ENCODE measurements at regions not wholly inside any gene's neighbourhood (a gene's known extent, or its start where the extent isn't known, plus 50 kb on each side); places are given as distances from the start of the nearest gene placed in this dataset.

DNA sequence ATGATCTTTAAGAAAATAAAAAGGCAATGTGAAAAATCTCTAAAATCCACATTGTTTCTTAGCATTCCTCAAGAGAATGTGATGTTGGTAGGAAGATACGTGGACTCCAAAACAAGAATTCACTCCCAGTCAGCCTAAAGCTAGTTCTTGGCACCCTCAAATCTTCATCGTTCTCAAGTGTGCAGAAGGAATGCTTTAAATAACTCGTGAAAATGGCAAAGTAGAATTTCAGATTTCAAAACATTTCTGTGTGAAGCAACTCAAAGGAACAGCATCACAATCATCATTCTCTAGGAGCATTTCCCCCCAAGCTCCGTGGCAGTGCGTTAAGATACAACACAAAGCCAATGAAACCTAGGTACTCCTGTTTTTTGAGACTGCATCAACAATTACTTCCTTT lies 185.1 kb upstream of the DMAC1 start:
- DNase-seq (ENCODE audit: low read depth in 4 of 4, low spot score in 1 of 4): no peak

DNA sequence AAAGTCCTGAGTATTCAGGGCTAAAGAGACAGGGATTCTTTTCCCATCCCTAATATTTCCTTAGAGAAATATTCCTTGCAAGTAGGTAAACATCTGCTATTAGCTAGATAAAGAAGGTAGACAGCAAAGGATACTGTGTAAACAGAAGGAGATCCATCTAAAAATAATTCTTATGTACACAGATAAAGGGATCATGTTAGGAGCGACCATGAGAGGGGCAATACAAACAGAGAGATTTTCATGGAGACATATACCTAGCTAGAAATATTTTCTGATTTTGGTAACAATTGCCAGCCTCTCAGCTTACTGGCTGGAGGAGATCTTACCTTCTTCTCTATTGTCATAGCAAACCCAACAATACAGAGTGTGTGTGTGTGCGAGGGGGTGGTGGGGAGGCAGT lies 184.6 kb upstream of the DMAC1 start:
- DNase-seq (ENCODE audit: low read depth in 4 of 4, low spot score in 1 of 4): no peak

DNA sequence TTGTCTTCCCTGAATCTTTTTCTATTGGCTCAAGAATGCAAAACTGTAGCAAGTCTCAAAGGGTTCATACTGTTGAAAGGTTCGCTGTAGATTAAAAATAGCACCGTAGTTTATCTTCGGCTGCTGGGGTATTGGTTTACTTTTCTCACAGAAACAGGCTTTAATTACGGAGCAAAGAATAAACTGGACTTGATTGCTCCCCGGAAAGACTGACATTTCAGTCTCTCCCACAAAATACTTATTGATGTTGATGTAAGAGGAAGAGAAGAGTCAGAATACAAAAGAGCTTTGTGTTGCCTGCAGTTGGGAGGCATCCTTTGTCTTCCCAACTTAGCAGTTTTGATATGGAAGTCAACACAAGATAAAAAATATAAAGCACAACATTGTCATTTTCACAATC lies 183.9 kb upstream of the DMAC1 start:
- no peak for DNase-seq (ENCODE audit: low read depth in 4 of 4, low spot score in 1 of 4)

DNA sequence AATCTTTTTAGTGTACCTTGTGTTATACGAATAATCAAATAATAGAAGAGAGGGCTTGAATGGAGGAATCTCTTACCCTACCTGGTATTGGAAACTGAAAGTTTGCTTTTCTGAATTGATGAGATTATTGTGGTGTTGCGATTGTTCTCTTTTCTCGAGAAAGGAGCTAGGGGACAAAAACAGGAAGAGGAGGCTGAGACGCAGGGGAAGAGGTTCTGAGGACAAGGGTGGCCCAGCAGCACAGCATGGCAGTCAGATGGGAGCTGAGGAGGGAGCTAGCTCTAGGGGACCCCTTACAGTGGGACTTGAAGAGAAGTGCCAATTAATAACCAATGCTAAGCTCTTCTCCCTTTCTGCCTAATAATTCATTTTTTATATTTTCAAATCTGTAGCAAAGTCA lies 183.3 kb upstream of the DMAC1 start:
- DNase-seq (ENCODE audit: low read depth in 4 of 4, low spot score in 1 of 4): no peak

DNA sequence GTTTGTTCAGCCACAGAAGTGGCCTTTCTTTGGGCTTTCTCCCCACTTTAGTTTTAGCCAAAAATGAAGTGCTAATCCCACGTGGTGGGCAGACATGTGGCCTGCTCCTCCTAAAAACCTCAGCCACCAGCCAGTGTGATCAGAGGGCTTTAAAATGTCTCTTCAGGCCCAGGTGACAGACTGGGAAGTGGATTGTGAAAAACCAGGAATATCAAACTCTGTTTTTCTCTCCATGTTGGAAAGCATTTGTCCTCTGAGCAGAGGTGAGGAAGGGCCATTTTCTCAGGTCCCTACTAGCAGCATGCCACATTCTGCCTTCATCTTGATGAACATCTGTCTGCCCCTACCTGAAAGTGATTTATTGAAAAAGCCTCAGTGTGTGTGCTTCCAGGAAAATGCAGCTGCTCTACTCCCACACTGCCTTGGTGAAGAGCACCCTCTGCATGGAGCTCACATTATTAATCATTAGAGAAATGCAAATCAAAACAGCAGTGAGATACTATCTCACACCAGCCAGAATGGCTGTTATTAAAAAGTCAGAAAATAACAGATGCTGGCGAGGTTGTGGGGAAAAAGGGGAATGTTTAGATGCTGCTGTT lies 181.2 kb upstream of the DMAC1 start:
- DNase-seq (ENCODE audit: low read depth in 4 of 4, low spot score in 1 of 4): no peak

DNA sequence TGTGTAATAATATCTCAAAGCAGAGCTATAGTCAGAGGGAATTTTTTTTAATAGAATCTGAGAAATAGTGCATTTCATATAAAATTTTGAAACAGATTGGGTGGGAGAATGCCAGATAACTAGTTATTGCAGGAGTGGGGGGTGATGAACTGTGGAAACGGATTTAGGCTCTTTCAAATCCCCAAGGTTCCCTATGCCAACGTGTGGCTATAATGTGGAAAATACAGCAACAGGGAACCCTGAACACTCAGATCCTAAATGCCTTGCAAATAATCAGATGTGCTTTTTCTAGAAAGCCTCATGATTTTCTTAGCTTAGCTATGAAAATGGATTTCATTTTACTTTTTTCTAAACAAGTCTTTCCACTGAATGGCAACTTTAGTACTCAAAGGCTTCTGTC lies 180.5 kb upstream of the DMAC1 start:
- DNase-seq (ENCODE audit: low read depth in 4 of 4, low spot score in 1 of 4): no peak

DNA sequence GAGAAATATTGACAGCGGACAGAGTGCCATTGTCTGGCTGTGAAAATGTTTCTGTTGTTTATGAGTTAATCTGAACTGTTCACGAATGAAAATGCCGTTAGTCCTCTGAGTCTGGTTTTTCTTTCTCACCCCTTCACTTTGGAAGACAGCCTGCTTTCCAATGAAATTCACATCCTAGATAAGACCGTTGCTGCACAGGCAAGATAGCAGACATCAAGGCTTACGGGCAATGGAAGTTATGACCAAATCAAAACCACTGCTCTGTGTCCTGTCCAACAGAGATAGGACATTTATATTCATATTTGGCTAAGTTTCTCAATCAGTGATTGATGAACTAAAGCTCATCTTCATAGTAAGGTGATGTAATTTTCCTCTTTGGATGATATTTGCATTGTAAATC lies 180.0 kb upstream of the DMAC1 start:
- DNase-seq (ENCODE audit: low read depth in 4 of 4, low spot score in 1 of 4): no peak

DNA sequence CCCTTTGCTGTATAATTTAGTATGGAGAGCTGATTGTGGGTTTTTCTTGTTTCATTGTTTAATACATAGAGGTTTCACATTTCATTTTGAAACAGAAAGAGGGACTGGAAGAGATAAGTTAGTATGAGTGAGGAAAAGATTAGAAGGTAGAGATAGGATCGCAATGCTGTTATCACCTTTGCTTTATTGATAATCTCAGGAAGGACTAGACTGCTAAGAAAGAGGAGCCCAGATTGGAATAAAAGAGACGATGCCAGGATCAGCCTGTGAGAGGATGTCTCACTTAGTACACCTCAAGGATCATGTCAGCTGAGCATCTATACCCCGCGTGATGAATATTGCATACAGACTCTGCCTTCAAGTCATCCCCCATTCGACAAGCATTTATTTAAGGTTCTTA lies 178.0 kb upstream of the DMAC1 start:
- no peak for DNase-seq (ENCODE audit: low read depth in 4 of 4, low spot score in 1 of 4)

DNA sequence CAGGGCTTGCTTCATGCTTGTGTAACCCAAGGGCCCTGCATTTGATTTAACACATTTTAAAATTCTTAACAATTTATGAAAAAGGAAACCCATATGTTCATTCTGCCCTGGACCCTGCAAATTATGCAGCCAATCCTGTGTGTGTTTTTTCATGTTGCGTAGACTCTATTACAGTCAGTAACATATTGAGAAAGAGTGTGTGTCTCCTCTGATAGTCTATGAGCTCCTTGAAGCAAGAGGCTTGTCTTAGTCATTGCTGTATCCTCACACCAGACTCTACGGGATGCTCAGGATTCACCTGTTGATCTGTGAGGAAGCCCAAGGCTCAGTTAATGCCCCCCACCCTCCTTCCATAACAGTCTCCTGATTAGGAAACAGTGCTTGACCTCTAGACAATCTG lies 177.3 kb upstream of the DMAC1 start:
- no peak for DNase-seq (ENCODE audit: low read depth in 4 of 4, low spot score in 1 of 4)

DNA sequence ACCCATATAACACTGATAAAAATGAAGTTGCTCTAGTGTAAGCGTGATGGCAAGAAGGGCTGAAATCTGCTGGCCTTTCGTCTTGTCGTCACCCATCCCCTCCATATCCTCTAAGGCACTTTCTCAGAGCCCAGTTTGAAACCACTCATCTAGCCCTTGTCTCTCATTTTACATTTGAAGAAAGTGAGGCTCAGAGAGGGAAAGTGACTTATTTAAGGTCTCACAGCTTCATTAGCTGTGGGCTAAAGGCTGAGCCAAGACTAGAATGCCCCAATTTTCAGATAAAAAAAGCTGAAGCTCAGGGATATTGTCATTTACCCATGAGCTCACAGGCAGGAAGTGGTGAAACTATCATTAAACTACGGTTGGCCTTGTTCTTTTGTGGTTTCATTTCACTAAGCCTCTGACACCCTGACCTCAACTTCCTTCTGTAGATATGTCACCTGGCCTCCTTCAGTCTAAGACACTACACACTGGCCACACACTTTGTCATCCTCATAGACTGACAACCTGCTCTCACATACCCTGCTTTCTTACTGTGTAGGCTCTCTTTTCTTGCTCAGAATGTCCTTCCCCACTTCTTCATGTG lies 176.7 kb upstream of the DMAC1 start:
- DNase-seq (ENCODE audit: low read depth in 4 of 4, low spot score in 1 of 4): peak in 3 of 4 experiments; percentile 15 to 24 (median 16)

DNA sequence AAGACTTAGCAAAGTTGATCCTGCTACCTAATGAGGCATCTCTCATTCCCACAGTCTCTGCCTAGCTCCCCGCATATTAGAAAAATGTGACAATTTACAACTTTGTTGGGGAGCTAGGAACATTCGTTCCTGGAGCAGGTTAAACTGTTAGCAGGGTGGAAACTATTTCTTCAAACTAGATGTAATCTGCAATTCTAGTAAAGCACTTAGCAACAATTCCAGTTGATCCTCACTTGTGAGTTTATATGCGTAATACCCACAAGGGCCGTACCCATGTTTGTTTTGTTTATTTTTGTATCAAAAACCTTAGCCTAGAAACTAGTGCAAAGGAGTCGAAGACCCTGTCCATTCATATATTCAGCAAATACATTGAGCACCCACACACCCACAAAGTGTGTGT lies 175.8 kb upstream of the DMAC1 start:
- DNase-seq (ENCODE audit: low read depth in 4 of 4, low spot score in 1 of 4): no peak

DNA sequence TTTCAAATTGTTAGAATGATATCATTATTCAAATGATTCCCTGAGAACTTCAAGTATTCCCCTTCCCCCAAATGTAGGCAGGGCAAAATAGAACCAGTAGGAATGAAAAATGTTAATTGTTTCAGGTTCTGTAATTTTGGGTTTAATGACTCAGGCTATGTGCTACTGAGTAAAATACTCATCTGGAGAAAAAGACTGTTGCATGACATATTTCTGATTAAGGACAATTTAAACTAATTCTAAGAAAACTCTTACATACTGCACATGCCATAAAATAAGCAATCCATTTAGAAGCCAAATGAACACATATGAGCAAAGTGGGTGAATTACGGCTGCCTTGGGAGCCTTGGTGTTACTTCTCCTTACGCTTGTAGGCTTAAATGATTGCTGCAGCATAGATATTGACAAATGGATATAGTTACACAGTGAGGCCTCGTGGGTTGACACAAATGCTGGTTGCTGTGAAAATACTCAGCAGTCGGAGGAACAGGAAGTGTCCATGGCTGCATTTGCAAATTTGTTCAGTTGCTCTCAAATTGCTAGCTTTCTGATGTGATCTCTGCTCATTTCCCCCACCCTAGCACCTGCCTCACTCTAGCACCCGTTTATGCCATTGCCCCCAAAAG lies 174.9 kb upstream of the DMAC1 start:
- no peak for DNase-seq (ENCODE audit: low read depth in 4 of 4, low spot score in 1 of 4)

DNA sequence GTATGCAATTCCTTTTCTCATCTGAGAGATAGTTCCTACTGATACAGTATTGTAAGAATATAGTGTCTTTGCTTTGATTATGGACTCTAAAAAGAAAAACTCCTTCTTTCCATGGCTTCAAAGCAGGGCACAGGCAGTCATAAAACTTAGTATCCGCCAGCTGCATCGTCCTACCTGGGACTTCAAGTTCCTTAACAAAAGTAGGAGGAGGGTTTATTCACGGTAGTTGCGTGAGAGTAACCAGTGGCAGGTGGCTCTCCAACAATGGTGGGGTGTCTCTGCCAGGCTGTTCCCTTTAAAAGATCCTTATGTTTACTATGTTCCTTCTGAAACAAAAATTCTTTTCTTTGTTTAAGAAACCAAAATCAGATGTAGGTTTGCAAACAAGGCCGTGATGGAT lies 173.5 kb upstream of the DMAC1 start:
- DNase-seq (ENCODE audit: low read depth in 4 of 4, low spot score in 1 of 4): no peak

DNA sequence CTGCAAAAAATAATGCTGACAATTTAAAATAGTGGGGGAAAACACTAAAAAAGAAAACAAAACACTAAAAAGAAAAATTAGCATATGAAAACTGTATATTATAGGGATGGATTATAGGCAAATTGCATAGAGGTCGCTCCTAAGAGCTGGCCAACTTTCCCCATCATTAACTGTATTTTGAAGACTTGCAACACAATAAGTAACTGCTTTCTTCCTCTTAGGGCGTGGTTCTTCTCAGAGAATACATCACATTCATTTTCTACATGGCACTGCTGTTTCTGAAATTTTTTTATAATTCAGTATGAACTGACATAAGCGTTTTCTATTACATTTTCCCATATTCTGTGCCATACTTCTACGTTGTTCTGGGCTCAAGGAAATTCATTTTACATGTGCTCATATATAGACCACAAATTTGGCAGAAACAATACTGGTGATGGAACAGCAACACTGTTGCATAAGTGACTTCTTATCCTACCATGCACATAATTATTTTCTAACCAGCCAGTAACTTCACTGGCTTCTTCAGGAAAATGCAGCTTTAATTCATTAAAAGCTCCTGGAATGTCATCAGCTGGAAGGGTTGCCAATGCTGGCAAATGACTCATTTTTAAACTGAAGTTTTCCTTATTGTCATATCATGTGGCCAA lies 171.2 kb upstream of the DMAC1 start:
- no peak for DNase-seq (ENCODE audit: low read depth in 4 of 4, low spot score in 1 of 4)

DNA sequence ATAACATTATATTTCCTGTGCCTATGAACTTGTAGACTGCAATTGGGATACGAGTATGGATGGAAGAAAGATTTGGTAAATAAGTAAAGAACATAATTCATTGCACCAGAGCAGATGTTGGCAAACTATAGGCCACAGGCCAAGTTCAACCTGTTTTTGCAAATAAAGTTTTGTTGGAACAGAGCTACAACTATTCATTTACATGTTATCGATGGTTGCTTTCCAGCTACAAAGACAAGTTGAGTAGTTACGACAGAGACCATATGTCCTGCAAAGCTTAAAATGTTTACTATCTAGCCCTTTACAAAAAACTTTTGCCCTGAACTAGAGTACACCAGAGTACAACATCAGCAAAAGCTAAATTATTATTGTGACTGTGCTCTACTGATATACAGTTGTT lies 169.1 kb upstream of the DMAC1 start:
- DNase-seq (ENCODE audit: low read depth in 4 of 4, low spot score in 1 of 4): no peak

DNA sequence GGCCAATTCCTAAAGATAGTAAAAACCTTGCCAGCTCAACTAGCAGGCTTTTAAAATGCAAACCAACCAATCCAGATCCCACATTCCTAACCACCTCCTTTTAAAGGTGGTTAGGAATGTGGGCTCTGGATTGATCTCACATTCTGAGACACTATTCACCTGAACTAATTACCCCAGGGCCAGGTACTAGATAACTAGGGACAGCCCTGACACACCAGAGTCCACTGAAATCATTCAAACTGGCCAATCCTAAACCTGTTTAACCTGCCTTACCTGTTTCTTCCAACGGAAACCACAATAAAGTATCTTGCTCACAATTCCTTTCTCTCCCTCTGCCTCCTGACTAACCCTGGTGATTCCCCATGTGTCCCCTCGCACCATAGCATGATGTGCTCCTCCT lies 168.3 kb upstream of the DMAC1 start:
- no peak for DNase-seq (ENCODE audit: low read depth in 4 of 4, low spot score in 1 of 4)

DNA sequence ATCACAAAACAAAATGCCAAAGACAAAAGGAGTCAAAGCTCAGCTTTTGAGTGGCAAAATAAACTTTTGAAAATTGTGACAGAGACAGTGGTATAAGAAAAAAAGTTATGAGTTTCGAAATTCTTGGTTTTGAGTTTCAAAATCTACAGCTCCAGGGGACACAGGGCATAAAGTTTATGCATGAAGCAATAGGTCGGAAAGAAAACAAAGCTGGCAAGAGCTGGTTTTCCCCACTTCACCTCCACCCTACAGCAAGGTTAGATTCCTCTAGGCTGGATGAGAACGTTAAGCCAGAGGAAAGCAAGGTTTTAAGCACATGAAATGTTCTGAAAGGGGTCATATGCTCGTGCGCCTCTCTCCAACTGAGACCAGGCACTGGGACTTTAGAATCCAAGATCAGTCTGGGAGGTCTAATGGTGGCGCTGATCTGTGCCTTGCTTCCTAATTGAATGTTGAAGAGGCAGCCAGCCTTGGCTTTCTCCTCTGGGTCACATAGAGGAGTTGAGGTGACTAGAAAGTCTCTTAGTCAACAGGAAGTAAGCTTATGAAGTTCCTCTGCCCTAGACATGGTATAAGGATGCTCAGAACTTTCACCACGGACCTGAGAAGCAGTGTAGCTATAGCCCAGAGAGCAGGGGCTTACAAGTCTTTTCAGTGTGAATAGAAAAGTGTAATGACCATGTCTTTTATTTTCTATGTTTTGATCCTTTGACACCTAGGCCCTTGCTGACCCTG lies 167.7 kb upstream of the DMAC1 start:
- no peak for DNase-seq (ENCODE audit: low read depth in 4 of 4, low spot score in 1 of 4)

DNA sequence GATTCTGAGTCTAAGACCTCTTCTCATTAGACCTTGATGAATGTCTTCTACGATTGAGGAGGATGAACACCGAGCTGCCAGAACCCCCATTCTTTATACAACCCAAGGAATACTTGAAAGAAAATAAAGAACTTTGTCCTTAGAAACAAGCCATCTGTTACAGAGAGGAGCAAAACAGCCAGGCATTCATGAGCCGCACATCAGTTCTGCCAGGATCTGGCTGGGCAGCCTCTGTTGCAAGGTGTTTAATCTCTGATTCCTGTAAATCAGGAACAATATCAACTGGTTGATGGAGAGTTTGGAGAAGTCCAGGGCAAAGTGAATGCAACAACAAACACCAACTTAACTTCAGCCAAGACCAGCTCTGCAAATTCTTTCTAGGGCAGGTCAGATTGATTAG lies 165.5 kb upstream of the DMAC1 start:
- no peak for DNase-seq (ENCODE audit: low read depth in 4 of 4, low spot score in 1 of 4)

DNA sequence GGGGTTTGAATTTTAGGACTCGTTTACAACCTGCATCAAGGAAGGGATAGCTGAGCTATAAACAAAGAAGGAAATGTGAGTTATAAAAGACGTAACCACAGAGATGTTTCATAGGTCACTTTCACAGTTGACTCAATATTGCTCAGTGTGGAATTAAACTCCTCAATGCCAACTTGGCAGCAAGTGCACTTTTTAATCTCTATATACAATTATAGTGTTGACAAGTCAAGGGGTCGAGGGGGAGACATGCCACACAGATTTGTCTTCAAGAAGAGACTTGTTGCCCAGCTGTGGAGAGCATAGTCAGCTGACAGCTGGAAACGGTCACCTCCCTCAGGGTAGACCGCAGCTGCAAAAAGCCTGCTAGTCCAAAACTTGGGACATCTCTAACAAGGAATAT lies 163.4 kb upstream of the DMAC1 start:
- no peak for DNase-seq (ENCODE audit: low read depth in 4 of 4, low spot score in 1 of 4)

DNA sequence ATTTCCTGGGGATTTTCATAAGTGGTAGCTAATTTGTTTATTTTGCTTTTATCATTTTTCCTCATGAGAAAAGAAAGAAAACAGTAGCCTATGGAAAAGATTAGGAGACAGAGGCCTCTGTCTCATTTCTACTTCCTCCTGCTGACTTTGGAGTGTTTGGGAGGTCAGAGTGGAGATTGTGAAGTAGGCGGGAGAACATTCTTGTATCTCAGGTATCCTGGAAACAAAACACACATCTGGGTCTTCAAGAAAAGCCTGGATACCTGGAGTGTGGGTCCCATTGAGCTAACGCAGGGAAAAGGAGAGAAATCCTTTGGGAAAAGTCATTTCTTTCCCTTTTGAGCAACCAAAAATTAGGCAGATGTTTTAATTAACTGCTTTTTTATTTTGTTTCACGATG lies 161.5 kb upstream of the DMAC1 start:
- DNase-seq (ENCODE audit: low read depth in 4 of 4, low spot score in 1 of 4): no peak

DNA sequence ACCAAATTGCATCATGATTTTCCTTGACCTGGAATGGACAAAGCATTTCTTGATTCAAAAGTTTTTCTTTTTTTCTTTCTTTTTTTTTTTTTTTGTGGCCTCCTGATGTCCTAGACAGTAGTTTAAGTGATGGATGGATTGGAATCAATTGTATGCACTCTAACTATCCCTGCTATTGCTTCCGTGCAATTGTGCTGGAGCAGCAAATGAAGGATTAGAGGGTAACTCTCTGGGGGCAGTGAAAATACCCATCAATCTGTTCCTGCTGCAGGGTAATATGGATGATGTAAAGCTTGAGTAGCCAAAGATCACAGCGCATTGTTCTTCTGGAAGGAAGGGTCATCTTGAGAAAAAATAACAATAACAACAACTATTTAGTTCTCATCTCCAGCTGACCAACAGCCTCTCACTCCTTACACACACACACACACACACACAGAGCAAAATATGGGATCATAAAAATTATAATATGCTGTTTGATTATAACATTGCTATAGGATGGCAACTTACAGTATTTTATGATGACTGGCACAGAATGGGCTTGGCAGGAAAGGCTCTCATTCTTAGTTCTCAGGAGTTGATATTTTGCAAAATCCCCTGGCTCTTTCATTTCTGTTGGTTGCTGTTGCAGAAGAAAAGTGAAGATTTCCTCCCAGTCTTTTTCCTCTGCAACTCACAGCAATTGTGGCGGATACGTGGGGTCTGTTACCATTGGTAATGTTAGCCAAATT lies 160.9 kb upstream of the DMAC1 start:
- no peak for DNase-seq (ENCODE audit: low read depth in 4 of 4, low spot score in 1 of 4)
